ENCODE measurements at regions not wholly inside any gene's neighbourhood (a gene's known extent, or its start where the extent isn't known, plus 50 kb on each side); places are given as distances from the start of the nearest gene placed in this dataset.

DNA sequence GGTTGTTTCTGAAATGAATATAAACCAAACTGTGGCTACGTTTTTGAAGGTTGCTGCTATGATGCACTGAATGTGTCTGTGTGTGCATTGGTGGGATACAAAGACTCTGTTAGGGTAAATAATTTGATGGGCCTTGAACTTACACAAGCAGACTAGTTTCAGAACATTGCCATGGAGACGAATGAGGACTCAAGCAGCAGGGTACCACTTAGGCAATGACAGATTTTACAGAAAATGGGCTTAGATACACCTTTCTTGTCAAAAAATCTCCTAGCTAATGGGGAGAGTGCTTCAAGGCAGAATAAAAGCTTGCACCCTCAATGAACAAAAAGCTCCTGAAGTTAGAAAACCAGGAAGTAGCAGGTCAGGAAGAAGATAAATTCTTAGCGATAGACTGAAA is 55.7 kb downstream of the IER5 start:
- no peak for FAIRE-seq

DNA sequence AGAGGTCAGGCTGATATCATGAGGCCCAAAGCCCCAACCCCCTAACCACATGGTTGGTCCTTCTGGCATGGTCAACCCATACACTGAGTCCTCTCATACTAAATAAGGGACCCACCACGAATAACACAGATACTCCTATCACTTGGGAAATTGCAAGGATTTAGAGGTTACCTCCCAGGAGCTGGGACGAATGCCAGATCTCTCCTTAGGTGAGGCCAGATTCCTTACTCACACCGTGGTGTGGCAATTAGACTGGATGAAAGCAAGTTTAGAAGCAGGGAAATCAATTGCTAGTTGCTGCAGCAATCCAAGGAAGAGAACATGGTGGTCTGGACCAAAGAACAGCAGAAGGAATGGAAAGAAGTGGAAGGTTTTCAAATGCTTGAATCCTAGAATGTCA is 60.1 kb downstream of the IER5 start:
- Histone ChIP-seq H3K27ac (ENCODE audit: control insufficient read depth, insufficient read depth, low read length) (peak overlapping the region; percentile 17), H3K9me3 (ENCODE audit: control insufficient read depth, low read depth, low read length) (peaks cover 2% of the 10 kb centered on the region), H3K9ac (ENCODE audit: control insufficient read depth, extremely low read depth, insufficient read depth, low read length) (no peak overlapping the region), H3K4me3 (ENCODE audit: control insufficient read depth in 2 of 3, extremely low read depth in 1 of 3, insufficient read depth in 2 of 3, low read depth in 1 of 3, low read length in 3 of 3) (no peak overlapping the region), H3K4me1 (ENCODE audit: control insufficient read depth, extremely low read depth, insufficient read depth, low read length) (peaks cover 30% of the 10 kb centered on the region), H3K4me2 (ENCODE audit: control insufficient read depth, extremely low read depth, insufficient read depth, low read depth, low read length) (peak overlapping the region; percentile 48), H3K79me2 (ENCODE audit: control insufficient read depth, insufficient read depth, low read length) (no peaks in the 10 kb centered on the region), H3K27me3 (ENCODE audit: control insufficient read depth, extremely low read depth, insufficient read depth, low read length) (no peaks in the 10 kb centered on the region), H2AFZ (ENCODE audit: control insufficient read depth, low read length) (peak overlapping the region; percentile 70), H3K36me3 (ENCODE audit: control insufficient read depth in 2 of 2, extremely low read depth in 1 of 2, insufficient read depth in 2 of 2, low read length in 2 of 2) (no peaks in the 10 kb centered on the region), H4K20me1 (ENCODE audit: control insufficient read depth, extremely low read depth, insufficient read depth, low read length) (no peaks in the 10 kb centered on the region), H3K9me1 (ENCODE audit: control insufficient read depth, extremely low read depth, insufficient read depth, low read length) (no peaks in the 10 kb centered on the region)
- TF ChIP-seq EZH2 (IDR thresholded peaks at IDR 0.05; ENCODE audit: low read length) = no peak
- TF ChIP-seq, protein P1, sequence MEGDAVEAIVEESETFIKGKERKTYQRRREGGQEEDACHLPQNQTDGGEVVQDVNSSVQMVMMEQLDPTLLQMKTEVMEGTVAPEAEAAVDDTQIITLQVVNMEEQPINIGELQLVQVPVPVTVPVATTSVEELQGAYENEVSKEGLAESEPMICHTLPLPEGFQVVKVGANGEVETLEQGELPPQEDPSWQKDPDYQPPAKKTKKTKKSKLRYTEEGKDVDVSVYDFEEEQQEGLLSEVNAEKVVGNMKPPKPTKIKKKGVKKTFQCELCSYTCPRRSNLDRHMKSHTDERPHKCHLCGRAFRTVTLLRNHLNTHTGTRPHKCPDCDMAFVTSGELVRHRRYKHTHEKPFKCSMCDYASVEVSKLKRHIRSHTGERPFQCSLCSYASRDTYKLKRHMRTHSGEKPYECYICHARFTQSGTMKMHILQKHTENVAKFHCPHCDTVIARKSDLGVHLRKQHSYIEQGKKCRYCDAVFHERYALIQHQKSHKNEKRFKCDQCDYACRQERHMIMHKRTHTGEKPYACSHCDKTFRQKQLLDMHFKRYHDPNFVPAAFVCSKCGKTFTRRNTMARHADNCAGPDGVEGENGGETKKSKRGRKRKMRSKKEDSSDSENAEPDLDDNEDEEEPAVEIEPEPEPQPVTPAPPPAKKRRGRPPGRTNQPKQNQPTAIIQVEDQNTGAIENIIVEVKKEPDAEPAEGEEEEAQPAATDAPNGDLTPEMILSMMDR (optimal IDR thresholded peaks at IDR 0.05 in 1 of 3, IDR thresholded peaks at IDR 0.05 in 1 of 3, conservative IDR thresholded peaks at IDR 0.05 in 1 of 3; ENCODE audit: extremely low read depth in 1 of 3, insufficient read depth in 2 of 3, low read length in 3 of 3) = no peak
- no peak for DNase-seq (ENCODE audit: low read depth, low spot score)
- dilution Hi-C loops (cut with MboI; ENCODE audit: extremely low pct_ligation_motif_present, low sequenced_read_pairs) = no loop called here
- peak; percentile 13 for FAIRE-seq

More for the DNA sequence above, 55.7 kb downstream of the IER5 start:
- peaks cover 47% of the 10 kb centered on the region for H3K4me1 ChIP-seq (ENCODE audit: control insufficient read depth, extremely low read depth, insufficient read depth, low read length)
- no peaks in the 10 kb centered on the region for H4K20me1 ChIP-seq (ENCODE audit: control insufficient read depth, extremely low read depth, insufficient read depth, low read length)
- no peaks in the 10 kb centered on the region for H3K36me3 ChIP-seq (ENCODE audit: control insufficient read depth in 2 of 2, extremely low read depth in 1 of 2, insufficient read depth in 2 of 2, low read length in 2 of 2)
- H3K9me3 ChIP-seq (ENCODE audit: control insufficient read depth, low read depth, low read length) = peaks cover 2% of the 10 kb centered on the region
- no peaks in the 10 kb centered on the region for H3K9me1 ChIP-seq (ENCODE audit: control insufficient read depth, extremely low read depth, insufficient read depth, low read length)
- H3K27ac ChIP-seq (ENCODE audit: control insufficient read depth, insufficient read depth, low read length) = no peak overlapping the region
- DNase-seq (ENCODE audit: low read depth, low spot score) = no peak
- H3K4me2 ChIP-seq (ENCODE audit: control insufficient read depth, extremely low read depth, insufficient read depth, low read depth, low read length) = no peak overlapping the region
- H3K27me3 ChIP-seq (ENCODE audit: control insufficient read depth, extremely low read depth, insufficient read depth, low read length) = no peaks in the 10 kb centered on the region
- dilution Hi-C loops (cut with MboI; ENCODE audit: extremely low pct_ligation_motif_present, low sequenced_read_pairs) = no loop called here
- TF ChIP-seq, protein P1 (optimal IDR thresholded peaks at IDR 0.05 in 1 of 3, IDR thresholded peaks at IDR 0.05 in 1 of 3, conservative IDR thresholded peaks at IDR 0.05 in 1 of 3; ENCODE audit: extremely low read depth in 1 of 3, insufficient read depth in 2 of 3, low read length in 3 of 3) = no peak
- no peak for TF ChIP-seq EZH2 (IDR thresholded peaks at IDR 0.05; ENCODE audit: low read length)
- no peak overlapping the region for H2AFZ ChIP-seq (ENCODE audit: control insufficient read depth, low read length)
- H3K4me3 ChIP-seq (ENCODE audit: control insufficient read depth in 2 of 3, extremely low read depth in 1 of 3, insufficient read depth in 2 of 3, low read depth in 1 of 3, low read length in 3 of 3) = no peak overlapping the region
- no peaks in the 10 kb centered on the region for H3K79me2 ChIP-seq (ENCODE audit: control insufficient read depth, insufficient read depth, low read length)
- H3K9ac ChIP-seq (ENCODE audit: control insufficient read depth, extremely low read depth, insufficient read depth, low read length) = no peak overlapping the region
